H1 (cell line): ENCODE measurements at regions not wholly inside any gene's neighbourhood (a gene's known extent, or its start where the extent isn't known, plus 50 kb on each side); places are given as distances from the start of the nearest gene placed in this dataset.

Experiments used
- CTCF ChIA-PET: fragments of 300-600 bp; sonication (Branson Sonifier 250); formaldehyde crosslinking; loops from one replicate; lab custom pipeline; 2021; ENCODE audit not compliant: partially characterized antibody; lab: Charles Lee
- POLR2A ChIA-PET: fragments of 300-600 bp; sonication (Branson Sonifier 250); formaldehyde crosslinking; loops from one replicate; lab custom pipeline; 2021; ENCODE audit warnings: inconsistent platforms; ENCODE audit not compliant: partially characterized antibody; lab: Charles Lee
- DNase-seq, 2 experiments: peaks; one replicate each; pipeline versions ENCODE4 v3.0.0 to v3.0.0-alpha.2; 2010 to 2022; ENCODE audit warnings: low spot score in 2 of 2, low read depth in 1 of 2, mixed read lengths in 1 of 2
- FAIRE-seq: peaks from 2 replicates; lab custom pipeline; 2011; peaks lifted over from hg19 to GRCh38; lab: Jason Lieb, UNC
- H2AFZ ChIP-seq: 2 replicates; pipeline ENCODE4 v1.8.1; 2012; ENCODE audit warnings: low read length, inconsistent platforms
- H2AK5ac ChIP-seq: 2 replicates; pipeline ENCODE4 v1.6.1; 2013; ENCODE audit warnings: low read depth, low read length
- H2BK120ac ChIP-seq: replicated peaks from 2 replicates; pipeline ENCODE3; 2013; ENCODE audit warnings: low read depth, low read length, inconsistent platforms
- H2BK12ac ChIP-seq: 2 replicates; pipeline ENCODE4 v1.6.1; 2013; ENCODE audit warnings: low read depth, low read length
- H2BK15ac ChIP-seq: 2 replicates; pipeline ENCODE4 v1.6.1; 2013; ENCODE audit warnings: low read length
- H2BK20ac ChIP-seq: 2 replicates; pipeline ENCODE4 v1.6.1; 2013; ENCODE audit warnings: low read length
- H2BK5ac ChIP-seq: 2 replicates; pipeline ENCODE4 v1.6.1; 2013; ENCODE audit warnings: low read depth, low read length
- H3K14ac ChIP-seq: 2 replicates; pipeline ENCODE4 v1.6.1; 2013; ENCODE audit warnings: inconsistent platforms; ENCODE audit not compliant: insufficient read length
- H3K18ac ChIP-seq: 2 replicates; pipeline ENCODE4 v1.6.1; 2013; ENCODE audit warnings: low read length; ENCODE audit errors: extremely low read depth
- H3K23ac ChIP-seq: 2 replicates; pipeline ENCODE4 v1.6.1; 2013; ENCODE audit warnings: inconsistent platforms; ENCODE audit not compliant: insufficient read length
- H3K23me2 ChIP-seq: 2 replicates; pipeline ENCODE4 v1.6.1; 2013; ENCODE audit warnings: low read depth, low read length
- H3K27ac ChIP-seq: 2 replicates; pipeline ENCODE4 v1.6.1; 2011; ENCODE audit warnings: low read depth, low read length, inconsistent platforms
- H3K27me3 ChIP-seq, 4 experiments: replicated peaks in 1 of 4; 1 replicate in 1 of 4; 2 replicates in 3 of 4; pipeline versions ENCODE4 v1.6.1 to v1.8.1; 2011 to 2013; ENCODE audit warnings: low read length in 3 of 4, mild to moderate bottlenecking in 3 of 4, inconsistent platforms in 2 of 4, mixed read lengths in 2 of 4, moderate library complexity in 1 of 4; ENCODE audit not compliant: control insufficient read depth in 3 of 4, insufficient read depth in 3 of 4; ENCODE audit errors: extremely low read depth in 1 of 4
- H3K36me3 ChIP-seq, 4 experiments: 2 replicates each; pipeline versions ENCODE4 v1.6.1 to v1.8.1; 2011 to 2013; ENCODE audit warnings: mild to moderate bottlenecking in 4 of 4, low read length in 3 of 4, moderate library complexity in 2 of 4, control low read depth in 1 of 4, inconsistent platforms in 1 of 4; ENCODE audit not compliant: insufficient read depth in 4 of 4, control insufficient read depth in 2 of 4
- H3K4ac ChIP-seq: replicated peaks from 2 replicates; pipeline ENCODE3; 2013; ENCODE audit warnings: low read length, low read depth, mixed read lengths, inconsistent platforms; ENCODE audit not compliant: insufficient read length
- H3K4me1 ChIP-seq, 4 experiments: replicated peaks in 1 of 4; 1 replicate in 1 of 4; 2 replicates in 3 of 4; pipeline versions ENCODE4 v1.6.1 to v1.8.1; 2011 to 2013; ENCODE audit warnings: low read length in 3 of 4, inconsistent platforms in 2 of 4, mixed read lengths in 1 of 4; ENCODE audit not compliant: insufficient read depth in 4 of 4, control insufficient read depth in 3 of 4
- H3K4me2 ChIP-seq, 2 experiments: 2 replicates each; pipeline versions ENCODE4 v1.6.1 to v1.8.1; 2011 to 2013; ENCODE audit warnings: low read depth in 2 of 2, low read length in 2 of 2, control low read depth in 1 of 2, inconsistent platforms in 1 of 2, mild to moderate bottlenecking in 1 of 2; ENCODE audit not compliant: insufficient read depth in 1 of 2
- H3K4me3 ChIP-seq, 4 experiments: fragments of 200-600, 300-600 bp in 1 of 4; sonication (generic), shearing (Covaris generic), sonication (Bioruptor Twin) in 1 of 4; 2 replicates each; pipeline versions ENCODE4 v1.5.1 to v1.8.1; 2011 to 2016; ENCODE audit warnings: low read length in 4 of 4, low read depth in 3 of 4, control low read depth in 2 of 4, inconsistent platforms in 2 of 4, mild to moderate bottlenecking in 2 of 4, mixed read lengths in 1 of 4, moderate library complexity in 1 of 4; ENCODE audit not compliant: insufficient read depth in 2 of 4; ENCODE audit errors: extremely low read depth in 1 of 4
- H3K56ac ChIP-seq: replicated peaks from 2 replicates; pipeline ENCODE3; 2013; ENCODE audit warnings: low read depth, mild to moderate bottlenecking, mixed read lengths, low read length, inconsistent platforms; ENCODE audit not compliant: insufficient read length
- H3K79me1 ChIP-seq: 2 replicates; pipeline ENCODE4 v1.6.1; 2013; ENCODE audit warnings: low read depth, low read length, control low read depth
- H3K79me2 ChIP-seq, 2 experiments: 2 replicates each; pipeline versions ENCODE4 v1.6.1 to v1.8.1; 2012 to 2013; ENCODE audit warnings: low read length in 2 of 2, mild to moderate bottlenecking in 2 of 2, inconsistent platforms in 1 of 2; ENCODE audit not compliant: insufficient read depth in 2 of 2, control insufficient read depth in 1 of 2
- H3K9ac ChIP-seq, 4 experiments: replicated peaks in 1 of 4; 1 replicate in 1 of 4; 2 replicates in 3 of 4; pipeline versions ENCODE4 v1.6.1 to v1.8.1; 2011 to 2013; ENCODE audit warnings: low read depth in 3 of 4, low read length in 3 of 4, control low read depth in 2 of 4, mild to moderate bottlenecking in 2 of 4, moderate library complexity in 2 of 4, inconsistent platforms in 1 of 4; ENCODE audit errors: extremely low read depth in 1 of 4
- H3K9me3 ChIP-seq, 2 experiments: 2 replicates each; pipeline versions ENCODE4 v1.6.1 to v1.8.1; 2012 to 2013; ENCODE audit warnings: mild to moderate bottlenecking in 2 of 2, moderate library complexity in 2 of 2, control low read depth in 1 of 2, inconsistent platforms in 1 of 2, low read depth in 1 of 2, low read length in 1 of 2, mixed read lengths in 1 of 2; ENCODE audit not compliant: insufficient read depth in 2 of 2
- H4K20me1 ChIP-seq, 2 experiments: replicated peaks in 1 of 2; 2 replicates each; pipeline versions ENCODE3 to v1.8.1; 2011 to 2013; ENCODE audit warnings: inconsistent platforms in 2 of 2, low read length in 2 of 2, mild to moderate bottlenecking in 1 of 2; ENCODE audit not compliant: insufficient read depth in 2 of 2, control insufficient read depth in 1 of 2
- H4K5ac ChIP-seq: 2 replicates; pipeline ENCODE4 v1.6.1; 2013; ENCODE audit warnings: low read length, low read depth, mixed read lengths, inconsistent platforms; ENCODE audit not compliant: insufficient read length
- H4K8ac ChIP-seq: 2 replicates; pipeline ENCODE4 v1.8.0; 2013; ENCODE audit warnings: mild to moderate bottlenecking, moderate library complexity, low read length, inconsistent platforms; ENCODE audit not compliant: insufficient read depth; ENCODE audit errors: extremely low read depth
- H4K91ac ChIP-seq: replicated peaks from 2 replicates; pipeline ENCODE3; 2013; ENCODE audit warnings: low read length, mixed read lengths, inconsistent platforms; ENCODE audit not compliant: insufficient read length
- CBX5 ChIP-seq: fragments of 300-800, 300-1000 bp; sonication (generic); IDR thresholded peaks from 2 replicates; pipeline ENCODE4 v1.7.1; 2016; ENCODE audit warnings: antibody characterized with exemption, low read length, low read depth
- E2F6 ChIP-seq: IDR thresholded peaks from 2 replicates; pipeline ENCODE4 v1.6.1; 2012; ENCODE audit warnings: inconsistent platforms
- EGR1 ChIP-seq: IDR thresholded peaks from 2 replicates; pipeline ENCODE4 v1.6.1; 2011; ENCODE audit warnings: low read depth, low read length, borderline replicate concordance
- EP300 ChIP-seq, 2 experiments: IDR thresholded peaks; 1 replicate in 1 of 2; 2 replicates in 1 of 2; pipeline ENCODE4 v1.6.1; 2011 to 2012; ENCODE audit warnings: low read depth in 2 of 2, low read length in 2 of 2, mild to moderate bottlenecking in 2 of 2, borderline replicate concordance in 1 of 2, inconsistent platforms in 1 of 2, moderate library complexity in 1 of 2
- GTF2F1 ChIP-seq: IDR thresholded peaks from 2 replicates; pipeline ENCODE4 v1.6.1; 2012; ENCODE audit warnings: low read depth, low read length, improper control_type of control experiment, borderline replicate concordance
- HDAC2 ChIP-seq, 2 experiments: fragments of 300-600 bp in 1 of 2; sonication (generic) in 1 of 2; IDR thresholded peaks; 2 replicates each; pipeline ENCODE4 v1.6.1; 2011 to 2012; ENCODE audit warnings: low read depth in 2 of 2, low read length in 2 of 2, mild to moderate bottlenecking in 2 of 2, moderate library complexity in 2 of 2, borderline replicate concordance in 1 of 2, inconsistent platforms in 1 of 2
- HDAC6 ChIP-seq: IDR thresholded peaks from one replicate; pipeline ENCODE4 v1.7.1; 2012; ENCODE audit warnings: low read depth, mild to moderate bottlenecking, inconsistent platforms, low read length, moderate library complexity
- MAFK ChIP-seq: IDR thresholded peaks from 2 replicates; pipeline ENCODE4 v1.6.1; 2012; ENCODE audit warnings: low read depth, mild to moderate bottlenecking, improper control_type of control experiment, low read length
- MAX ChIP-seq: IDR thresholded peaks from 2 replicates; pipeline ENCODE4 v1.6.1; 2012; ENCODE audit warnings: inconsistent platforms
- RFX5 ChIP-seq: IDR thresholded peaks from 2 replicates; pipeline ENCODE4 v1.6.1; 2011; ENCODE audit warnings: low read depth, low read length, improper control_type of control experiment, borderline replicate concordance
- SAP30 ChIP-seq: fragments of 300-600 bp; sonication (generic); IDR thresholded peaks from 2 replicates; pipeline ENCODE4 v1.7.1; 2012; ENCODE audit warnings: low read length, moderate library complexity, mild to moderate bottlenecking, inconsistent platforms; ENCODE audit not compliant: insufficient read depth, insufficient replicate concordance
- SIRT6 ChIP-seq: IDR thresholded peaks from one replicate; pipeline ENCODE4 v1.7.1; 2012; ENCODE audit warnings: low read length, inconsistent platforms
- SP1 ChIP-seq: IDR thresholded peaks from 2 replicates; pipeline ENCODE4 v1.6.1; 2011; ENCODE audit warnings: low read depth, low read length
- TEAD4 ChIP-seq: IDR thresholded peaks from 2 replicates; pipeline ENCODE4 v1.6.1; 2012; ENCODE audit warnings: low read depth, low read length, inconsistent platforms, mixed read lengths
- WGBS, 2 experiments: shearing (Covaris generic) in 1 of 2; methylation state at CpG; one replicate each; pipeline versions ENCODE4 v1.1.6 to v1.1.7; 2013 to 2015; ENCODE audit warnings: low lambda C conversion rate in 2 of 2, mixed read lengths in 2 of 2, inconsistent platforms in 1 of 2, low coverage in 1 of 2, missing lambda C conversion rate in 1 of 2; ENCODE audit not compliant: insufficient replicate concordance in 2 of 2, insufficient coverage in 1 of 2, insufficient read length in 1 of 2; ENCODE audit errors: extremely low coverage in 1 of 2, missing lambda C conversion rate in 1 of 2; 5-methylcytosine and 5-hydroxymethylcytosine counted together

GRCh38 chr7:156178214-156178613 is 366.0 kb upstream of the SHH start:
- Histone ChIP-seq H4K20me1 (no peaks in the 10 kb centered on the region), H3K14ac (no peak overlapping the region), H3K4me3 (no peak overlapping the region), H3K18ac (no peak overlapping the region), H2BK20ac (no peak overlapping the region), H4K8ac (no peak overlapping the region), H3K56ac (no peak overlapping the region), H3K23ac (no peak overlapping the region), H4K5ac (no peak overlapping the region), H3K4me1 (no peaks in the 10 kb centered on the region), H3K27me3 (no peaks in the 10 kb centered on the region; a peak in 1 of 7 replicates), H3K79me1 (no peaks in the 10 kb centered on the region), H2BK5ac (no peak overlapping the region), H2BK12ac (no peak overlapping the region), H3K9ac (no peak overlapping the region), H3K9me3 (no peaks in the 10 kb centered on the region), H2AFZ (peak overlapping the region; percentile 62; the same call in 1 of the 2 replicates), H2BK15ac (no peak overlapping the region), H3K79me2 (no peaks in the 10 kb centered on the region), H3K27ac (no peak overlapping the region), H3K4ac (no peak overlapping the region), H4K91ac (no peak overlapping the region), H3K4me2 (no peak overlapping the region), H3K23me2 (no peaks in the 10 kb centered on the region), H2BK120ac (no peak overlapping the region), H3K36me3 (no peaks in the 10 kb centered on the region), H2AK5ac (no peak overlapping the region)
- WGBS, 2 experiments, result 83% methylated on average over 15 of the region's 15 CpGs; no CpG with 5 or more reads in 1 of the 2 experiments
- CTCF ChIA-PET, result interaction anchor here (1.2 kb wide), 1 partner anchor 22 kb away, joined by 3 read pairs; no protein-coding TSS in a partner anchor
- no peak for FAIRE-seq
- POLR2A ChIA-PET, result no interaction called here
- DNase-seq, result no peak
- no peak for TF ChIP-seq MAFK
- no peak for TF ChIP-seq SIRT6
- TF ChIP-seq E2F6, result no peak
- TF ChIP-seq MAX, result no peak
- no peak for TF ChIP-seq TEAD4
- TF ChIP-seq GTF2F1, result no peak
- no peak for TF ChIP-seq EP300 (IDR thresholded peaks at IDR 0.05; ENCODE audit: borderline replicate concordance in 1 of 2, low read depth in 2 of 2, low read length in 2 of 2)
- no peak for TF ChIP-seq RFX5
- TF ChIP-seq CBX5, result no peak
- TF ChIP-seq SP1, result no peak
- no peak for TF ChIP-seq HDAC2 (IDR thresholded peaks at IDR 0.05; ENCODE audit: borderline replicate concordance in 1 of 2, low read depth in 2 of 2, low read length in 2 of 2)
- TF ChIP-seq SAP30, result no peak
- TF ChIP-seq EGR1, result no peak
- no peak for TF ChIP-seq HDAC6
